SK-N-SH treated with all-trans-retinoic acid at 6 μM for 48 hours (cell line): ENCODE measurements at regions not wholly inside any gene's neighbourhood (a gene's known extent, or its start where the extent isn't known, plus 50 kb on each side); places are given as distances from the start of the nearest gene placed in this dataset.
A peak's percentile ranks its signal among the peaks of the same experiment; 100 is the strongest.

Source experiments
- ATAC-seq: fragments of 200-7000 bp; cut with Tn5 transposase; 3 replicates; pipeline ENCODE4 v1.9.1; 2020; ENCODE audit warnings: mild to moderate bottlenecking, moderate library complexity
- BACH2 ChIP-seq: fragments of 250-450 bp; sonication (Bioruptor Pico); IDR thresholded peaks from 2 replicates; pipeline ENCODE4 v1.9.0; 2021; ENCODE audit warnings: mild to moderate bottlenecking, borderline replicate concordance
- CSDC2 ChIP-seq: fragments of 250-450 bp; sonication (Bioruptor Pico); IDR thresholded peaks from 2 replicates; pipeline ENCODE4 v1.5.0; 2020; ENCODE audit warnings: mild to moderate bottlenecking, moderate library complexity
- ESRRG ChIP-seq: fragments of 250-450 bp; sonication (Bioruptor Pico); IDR thresholded peaks from 2 replicates; pipeline ENCODE4 v1.6.1; 2021; ENCODE audit warnings: mild to moderate bottlenecking
- GLIS3 ChIP-seq: fragments of 250-450 bp; sonication (Bioruptor Pico); IDR thresholded peaks from 2 replicates; pipeline ENCODE4 v1.5.0; 2020; ENCODE audit warnings: mild to moderate bottlenecking, moderate library complexity
- ISL1 ChIP-seq: fragments of 250-450 bp; sonication (Bioruptor Pico); IDR thresholded peaks from 2 replicates; pipeline ENCODE4 v2.1.2; 2022; ENCODE audit warnings: mild to moderate bottlenecking, moderate library complexity
- OSR1 ChIP-seq: fragments of 250-450 bp; sonication (Bioruptor Pico); IDR thresholded peaks from 2 replicates; pipeline ENCODE4 v1.8.0; 2022; ENCODE audit warnings: moderate library complexity, mild to moderate bottlenecking, inconsistent platforms
- POU6F1 ChIP-seq: fragments of 250-450 bp; sonication (Bioruptor Pico); IDR thresholded peaks from 2 replicates; pipeline ENCODE4 v1.8.0; 2021; ENCODE audit warnings: low read depth, mild to moderate bottlenecking, moderate library complexity, borderline replicate concordance
- PPARA ChIP-seq: fragments of 250-450 bp; sonication (Bioruptor Pico); IDR thresholded peaks from 2 replicates; pipeline ENCODE4 v1.5.0; 2020; ENCODE audit warnings: mild to moderate bottlenecking, borderline replicate concordance
- TCF4 ChIP-seq: fragments of 250-450 bp; sonication (Bioruptor Pico); IDR thresholded peaks from 2 replicates; pipeline ENCODE4 v1.8.0; 2021; ENCODE audit warnings: mild to moderate bottlenecking, moderate library complexity, borderline replicate concordance
- TOX ChIP-seq: fragments of 250-450 bp; sonication (Bioruptor Pico); IDR thresholded peaks from 2 replicates; pipeline ENCODE4 v1.8.0; 2021; ENCODE audit warnings: mild to moderate bottlenecking, moderate library complexity, borderline replicate concordance
- ZC3H10 ChIP-seq: fragments of 250-450 bp; sonication (Bioruptor Pico); IDR thresholded peaks from 2 replicates; pipeline ENCODE4 v1.5.1; 2021; ENCODE audit warnings: mild to moderate bottlenecking, moderate library complexity
- ZFP3 ChIP-seq: fragments of 250-450 bp; sonication (Bioruptor Pico); IDR thresholded peaks from 2 replicates; pipeline ENCODE4 v1.5.0; 2020; ENCODE audit warnings: mild to moderate bottlenecking, moderate library complexity
- ZFP30 ChIP-seq: fragments of 450-650 bp; formaldehyde crosslinking; IDR thresholded peaks from 2 replicates; pipeline ENCODE4 v1.5.0; 2022; ENCODE audit warnings: mild to moderate bottlenecking, moderate library complexity
- ZNF70 ChIP-seq: fragments of 450-650 bp; formaldehyde crosslinking; IDR thresholded peaks from 2 replicates; pipeline ENCODE4 v1.5.0; 2020; ENCODE audit warnings: mild to moderate bottlenecking, moderate library complexity
- ZNF8 ChIP-seq: fragments of 450-650 bp; formaldehyde crosslinking; IDR thresholded peaks from 2 replicates; pipeline ENCODE4 v1.5.0; 2020; ENCODE audit warnings: mild to moderate bottlenecking, moderate library complexity
- TF ChIP-seq, protein P1 (sequence below): fragments of 250-450 bp; sonication (Bioruptor Pico); IDR thresholded peaks from 2 replicates; pipeline ENCODE4 v1.8.0; 2020; ENCODE audit warnings: mild to moderate bottlenecking, moderate library complexity, borderline replicate concordance
- TF ChIP-seq, protein P2 (sequence below): fragments of 250-450 bp; sonication (Bioruptor Pico); IDR thresholded peaks from 2 replicates; pipeline ENCODE4 v1.5.1; 2021; ENCODE audit warnings: mild to moderate bottlenecking, moderate library complexity

- TF ChIP-seq TCF4 (CRISPR knock-in tag) (no peak), TOX (peak; percentile 15; the same call in 1 of the 2 replicates)
- ATAC-seq: peak; percentile 55
These were observed 317.5 kb upstream of the MARCKS start for GRCh38 chr6:113539623-113540022.

GRCh38 chr6:113540466-113540865, 316.7 kb upstream of the MARCKS start:
- peak; percentile 93 for TF ChIP-seq ISL1 (CRISPR knock-in tag)
- TF ChIP-seq, protein P1, sequence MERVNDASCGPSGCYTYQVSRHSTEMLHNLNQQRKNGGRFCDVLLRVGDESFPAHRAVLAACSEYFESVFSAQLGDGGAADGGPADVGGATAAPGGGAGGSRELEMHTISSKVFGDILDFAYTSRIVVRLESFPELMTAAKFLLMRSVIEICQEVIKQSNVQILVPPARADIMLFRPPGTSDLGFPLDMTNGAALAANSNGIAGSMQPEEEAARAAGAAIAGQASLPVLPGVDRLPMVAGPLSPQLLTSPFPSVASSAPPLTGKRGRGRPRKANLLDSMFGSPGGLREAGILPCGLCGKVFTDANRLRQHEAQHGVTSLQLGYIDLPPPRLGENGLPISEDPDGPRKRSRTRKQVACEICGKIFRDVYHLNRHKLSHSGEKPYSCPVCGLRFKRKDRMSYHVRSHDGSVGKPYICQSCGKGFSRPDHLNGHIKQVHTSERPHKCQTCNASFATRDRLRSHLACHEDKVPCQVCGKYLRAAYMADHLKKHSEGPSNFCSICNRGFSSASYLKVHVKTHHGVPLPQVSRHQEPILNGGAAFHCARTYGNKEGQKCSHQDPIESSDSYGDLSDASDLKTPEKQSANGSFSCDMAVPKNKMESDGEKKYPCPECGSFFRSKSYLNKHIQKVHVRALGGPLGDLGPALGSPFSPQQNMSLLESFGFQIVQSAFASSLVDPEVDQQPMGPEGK (CRISPR knock-in tag): 0 out of 2 replicates have a peak, but pooled peaks have one; percentile 30
- TF ChIP-seq, protein P2, sequence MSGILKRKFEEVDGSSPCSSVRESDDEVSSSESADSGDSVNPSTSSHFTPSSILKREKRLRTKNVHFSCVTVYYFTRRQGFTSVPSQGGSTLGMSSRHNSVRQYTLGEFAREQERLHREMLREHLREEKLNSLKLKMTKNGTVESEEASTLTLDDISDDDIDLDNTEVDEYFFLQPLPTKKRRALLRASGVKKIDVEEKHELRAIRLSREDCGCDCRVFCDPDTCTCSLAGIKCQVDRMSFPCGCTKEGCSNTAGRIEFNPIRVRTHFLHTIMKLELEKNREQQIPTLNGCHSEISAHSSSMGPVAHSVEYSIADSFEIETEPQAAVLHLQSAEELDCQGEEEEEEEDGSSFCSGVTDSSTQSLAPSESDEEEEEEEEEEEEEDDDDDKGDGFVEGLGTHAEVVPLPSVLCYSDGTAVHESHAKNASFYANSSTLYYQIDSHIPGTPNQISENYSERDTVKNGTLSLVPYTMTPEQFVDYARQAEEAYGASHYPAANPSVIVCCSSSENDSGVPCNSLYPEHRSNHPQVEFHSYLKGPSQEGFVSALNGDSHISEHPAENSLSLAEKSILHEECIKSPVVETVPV (CRISPR knock-in tag): no peak
- TF ChIP-seq, all 23 proteins: peak for 2
- ATAC-seq: peak; percentile 79

DNA sequence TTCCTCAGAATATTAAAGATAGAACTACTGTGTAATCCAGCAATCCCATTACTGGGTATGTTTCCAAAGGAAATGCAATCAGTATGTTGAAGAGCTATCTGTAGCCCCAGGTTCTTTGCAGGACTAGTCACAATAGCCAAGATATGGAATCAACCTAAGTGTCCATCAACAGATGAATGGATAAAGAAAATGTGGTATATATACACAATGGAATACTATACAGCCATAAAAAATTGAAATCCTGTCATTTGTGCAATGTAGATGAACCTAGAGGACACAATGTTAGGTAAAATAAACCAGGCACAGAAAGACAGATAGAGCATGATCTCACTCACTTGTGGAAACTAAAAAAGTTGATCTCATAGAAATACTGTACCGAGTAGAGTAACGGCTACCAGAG, 306.0 kb upstream of the MARCKS start:
- ATAC-seq: no peak

DNA sequence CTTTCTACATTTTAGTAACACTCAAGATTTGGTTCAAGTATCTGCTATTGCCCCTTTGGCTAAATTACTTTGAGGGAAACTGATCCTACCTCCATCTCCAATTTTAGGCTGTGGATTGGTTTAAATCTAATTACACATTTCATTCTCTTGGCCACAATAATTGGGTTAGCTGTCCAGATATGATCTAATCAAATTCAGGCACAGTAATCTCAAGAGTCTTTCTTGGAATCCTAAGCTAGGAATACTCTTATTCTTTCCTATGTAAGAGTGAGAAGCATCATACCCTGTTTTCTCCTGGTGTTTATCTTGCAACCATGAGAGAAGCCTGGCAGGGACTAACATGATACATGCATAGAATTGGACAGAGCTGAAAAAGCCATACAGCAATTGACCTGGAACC, 300.4 kb upstream of the MARCKS start:
- no peak for ATAC-seq
- TF ChIP-seq ISL1 (CRISPR knock-in tag) (peak; percentile 54), TCF4 (CRISPR knock-in tag) (no peak), OSR1 (CRISPR knock-in tag) (no peak)

More for the DNA sequence above, 306.0 kb upstream of the MARCKS start:
- TF ChIP-seq BACH2 (no peak), ZNF70 (no peak), ZFP3 (CRISPR knock-in tag) (no peak), TCF4 (CRISPR knock-in tag) (no peak), ZNF8 (CRISPR knock-in tag) (peak; percentile 76), TOX (no peak)
- TF ChIP-seq, protein P1 (CRISPR knock-in tag): no peak

GRCh38 chr6:113558431-113558830, 298.7 kb upstream of the MARCKS start:
- ATAC-seq: no peak
- no peak for TF ChIP-seq CSDC2
- TF ChIP-seq ZFP30: no peak
- no peak for TF ChIP-seq ESRRG (CRISPR knock-in tag)
- no peak for TF ChIP-seq ZNF8 (CRISPR knock-in tag)
- no peak for TF ChIP-seq ZNF70

- TF ChIP-seq GLIS3 (CRISPR knock-in tag) (no peak), ZC3H10 (CRISPR knock-in tag) (no peak), PPARA (CRISPR knock-in tag) (no peak), POU6F1 (CRISPR knock-in tag) (no peak), ZFP3 (CRISPR knock-in tag) (no peak), TOX (peak; percentile 83; the same call in 1 of the 2 replicates)
- TF ChIP-seq, protein P2 (CRISPR knock-in tag): no peak
- TF ChIP-seq, all 23 proteins: peak for 1
These were observed 298.2 kb upstream of the MARCKS start for GRCh38 chr6:113558966-113559365.

More at GRCh38 chr6:113558966-113559365, 298.2 kb upstream of the MARCKS start:
- ATAC-seq: peak; percentile 91
